IMR-90 (cell line): ENCODE measurements at regions not wholly inside any gene's neighbourhood (a gene's known extent, or its start where the extent isn't known, plus 50 kb on each side); places are given as distances from the start of the nearest gene placed in this dataset.

Source experiments
- ATAC-seq: fragments of 200-7000 bp; cut with Tn5 transposase; 2 replicates; pipeline ENCODE4 v1.9.1; 2020; ENCODE audit warnings: low read depth, mild to moderate bottlenecking, moderate library complexity
- BruUV-seq: library from RNA; stranded (reverse); fragments of 400-500 nt; replicated peaks from 2 replicates; lab custom pipeline; 2021; lab: Mats Ljungman, UMichigan
- CTCF ChIA-PET: fragments of 300-600 bp; formaldehyde crosslinking; extraction: SDS; loops from one replicate; lab custom pipeline; 2021; ENCODE audit warnings: antibody characterized with exemption; lab: Yijun Ruan, JAX
- POLR2A ChIA-PET: fragments of 300-600 bp; sonication (Branson Sonifier 250); formaldehyde crosslinking; loops from one replicate; lab custom pipeline; 2022; ENCODE audit warnings: antibody characterized with exemption; ENCODE audit not compliant: unreplicated experiment; lab: Charles Lee
- DNase-seq: peaks from one replicate; pipeline ENCODE4 v3.0.0; 2013
- H2AFZ ChIP-seq: replicated peaks from 2 replicates; pipeline ENCODE3; 2013; ENCODE audit warnings: low read length, mild to moderate bottlenecking; ENCODE audit not compliant: poor library complexity
- H2AK5ac ChIP-seq: 2 replicates; pipeline ENCODE4 v1.6.1; 2013; ENCODE audit warnings: low read depth, low read length, inconsistent platforms
- H2AK9ac ChIP-seq: replicated peaks from 2 replicates; pipeline ENCODE3; 2013; ENCODE audit warnings: mild to moderate bottlenecking, low read depth, low read length, moderate library complexity; ENCODE audit not compliant: poor library complexity
- H2BK120ac ChIP-seq: 2 replicates; pipeline ENCODE4 v1.6.1; 2013; ENCODE audit warnings: low read depth, low read length, inconsistent platforms
- H2BK15ac ChIP-seq: 3 replicates; pipeline ENCODE4 v1.6.1; 2013; ENCODE audit warnings: low read depth, low read length, inconsistent platforms
- H2BK20ac ChIP-seq: 2 replicates; pipeline ENCODE4 v1.6.1; 2013; ENCODE audit warnings: low read depth, mild to moderate bottlenecking, inconsistent platforms, low read length, moderate library complexity
- H2BK5ac ChIP-seq: 2 replicates; pipeline ENCODE4 v1.6.1; 2013; ENCODE audit warnings: mild to moderate bottlenecking, low read depth, low read length, inconsistent platforms; ENCODE audit not compliant: poor library complexity, severe bottlenecking
- H3K14ac ChIP-seq: replicated peaks from 2 replicates; pipeline ENCODE4 v1.6.1; 2013; ENCODE audit warnings: low read depth, low read length, inconsistent platforms
- H3K18ac ChIP-seq: 2 replicates; pipeline ENCODE4 v1.6.1; 2013; ENCODE audit warnings: low read depth, low read length, control low read depth
- H3K23ac ChIP-seq: 2 replicates; pipeline ENCODE4 v1.6.1; 2013; ENCODE audit warnings: low read depth, low read length, inconsistent platforms
- H3K27ac ChIP-seq: 2 replicates; pipeline ENCODE4 v1.5.1; 2013; ENCODE audit warnings: mild to moderate bottlenecking, control low read depth, low read length; ENCODE audit not compliant: insufficient read depth
- H3K27me3 ChIP-seq: 2 replicates; pipeline ENCODE4 v1.6.1; 2013; ENCODE audit warnings: low read length; ENCODE audit not compliant: control insufficient read depth, insufficient read depth
- H3K36me3 ChIP-seq: 2 replicates; pipeline ENCODE4 v1.6.1; 2013; ENCODE audit warnings: low read length, mixed read lengths; ENCODE audit not compliant: control insufficient read depth, insufficient read depth
- H3K4ac ChIP-seq: 2 replicates; pipeline ENCODE4 v1.6.1; 2013; ENCODE audit warnings: low read depth, low read length, inconsistent platforms
- H3K4me1 ChIP-seq: 2 replicates; pipeline ENCODE4 v1.6.1; 2013; ENCODE audit warnings: low read length, mixed read lengths; ENCODE audit not compliant: control insufficient read depth, insufficient read depth
- H3K4me2 ChIP-seq: 2 replicates; pipeline ENCODE4 v1.6.1; 2013; ENCODE audit warnings: low read depth, mild to moderate bottlenecking, control low read depth, low read length, moderate library complexity
- H3K4me3 ChIP-seq: 2 replicates; pipeline ENCODE4 v1.5.1; 2013; ENCODE audit warnings: low read depth, mild to moderate bottlenecking, control low read depth, low read length, moderate library complexity; ENCODE audit not compliant: insufficient read depth
- H3K56ac ChIP-seq: 2 replicates; pipeline ENCODE4 v1.6.1; 2013; ENCODE audit warnings: low read length, inconsistent platforms; ENCODE audit not compliant: insufficient read depth; ENCODE audit errors: extremely low read depth
- H3K79me1 ChIP-seq, 2 experiments: 2 replicates each; pipeline ENCODE4 v1.6.1; 2013; ENCODE audit warnings: low read length in 2 of 2, inconsistent platforms in 1 of 2, low read depth in 1 of 2
- H3K9ac ChIP-seq: 2 replicates; pipeline ENCODE4 v1.6.1; 2013; ENCODE audit warnings: low read depth, low read length, control low read depth
- H3K9me1 ChIP-seq: 2 replicates; pipeline ENCODE4 v1.6.1; 2013; ENCODE audit warnings: low read length, inconsistent platforms; ENCODE audit not compliant: insufficient read depth
- H3K9me3 ChIP-seq: 2 replicates; pipeline ENCODE4 v1.6.1; 2013; ENCODE audit warnings: low read length; ENCODE audit not compliant: control insufficient read depth, insufficient read depth
- H4K20me1 ChIP-seq: 2 replicates; pipeline ENCODE4 v1.6.1; 2013; ENCODE audit warnings: low read length, inconsistent platforms; ENCODE audit not compliant: insufficient read depth
- H4K5ac ChIP-seq: 2 replicates; pipeline ENCODE4 v1.6.1; 2013; ENCODE audit warnings: mild to moderate bottlenecking, low read depth, low read length, control low read depth
- H4K8ac ChIP-seq, 2 experiments: 2 replicates each; pipeline ENCODE4 v1.6.1; 2013; ENCODE audit warnings: low read depth in 2 of 2, low read length in 2 of 2, control low read depth in 1 of 2, inconsistent platforms in 1 of 2
- H4K91ac ChIP-seq: 2 replicates; pipeline ENCODE4 v1.6.1; 2013; ENCODE audit warnings: low read depth, low read length, inconsistent platforms; ENCODE audit not compliant: insufficient read depth
- BHLHE40 ChIP-seq: fragments of 150-350 bp; IDR thresholded peaks from 2 replicates; pipeline ENCODE4 v1.6.1; 2016; ENCODE audit warnings: mild to moderate bottlenecking, low read depth, low read length
- CEBPB ChIP-seq: IDR thresholded peaks from 2 replicates; pipeline ENCODE4 v1.6.1; 2012; ENCODE audit warnings: low read depth, low read length, improper control_type of control experiment
- FOS ChIP-seq: fragments of 150-350 bp; IDR thresholded peaks from 2 replicates; pipeline ENCODE4 v1.6.1; 2016; ENCODE audit warnings: low read depth, low read length
- MAFK ChIP-seq: IDR thresholded peaks from 2 replicates; pipeline ENCODE4 v1.6.1; 2012; ENCODE audit warnings: low read depth, low read length, improper control_type of control experiment
- MXI1 ChIP-seq: IDR thresholded peaks from 2 replicates; pipeline ENCODE4 v1.6.1; 2012; ENCODE audit warnings: low read depth, mild to moderate bottlenecking, low read length, moderate library complexity, borderline replicate concordance
- RAD21 ChIP-seq: IDR thresholded peaks from 2 replicates; pipeline ENCODE4 v1.6.1; 2012; ENCODE audit warnings: low read length, improper control_type of control experiment
- RCOR1 ChIP-seq: IDR thresholded peaks from 2 replicates; pipeline ENCODE4 v1.6.1; 2012; ENCODE audit warnings: mild to moderate bottlenecking, low read length, improper control_type of control experiment; ENCODE audit not compliant: insufficient replicate concordance
- SMC3 ChIP-seq: fragments of 150-350 bp; IDR thresholded peaks from 2 replicates; pipeline ENCODE4 v1.6.1; 2016; ENCODE audit warnings: low read depth, mild to moderate bottlenecking, antibody characterized with exemption, low read length, moderate library complexity
- WGBS, 2 experiments: methylation state at CpG; one replicate each; pipeline versions ENCODE4 v1.1.5 to v1.1.7; 2013; ENCODE audit warnings: missing lambda C conversion rate in 2 of 2; ENCODE audit not compliant: insufficient read length in 1 of 2; ENCODE audit errors: extremely low coverage in 2 of 2; 5-methylcytosine and 5-hydroxymethylcytosine counted together
- dilution Hi-C: fragments of 300-500 bp; cut with HindIII; formaldehyde crosslinking; loops from one replicate; pipeline ENCODE4 v1.14.3; 2018; ENCODE audit warnings: low sequenced_read_pairs; ENCODE audit not compliant: unreplicated experiment
- in situ Hi-C: fragments of 300-500 bp; cut with MboI; formaldehyde crosslinking; loops from 3 replicates; pipeline ENCODE4 v1.14.3; 2019; ENCODE audit warnings: low sequenced_read_pairs, inconsistent platforms, mixed read lengths
- intact Hi-C: fragments of 100-400 bp; cut with micrococcal nuclease; formaldehyde crosslinking; loops from 2 replicates; pipeline ENCODE4 v1.10.0; 2022
- TF ChIP-seq, protein P1 (sequence below): fragments of 150-350 bp; IDR thresholded peaks from 2 replicates; pipeline ENCODE4 v1.6.1; 2016; ENCODE audit warnings: low read depth, mild to moderate bottlenecking, low read length, moderate library complexity, borderline replicate concordance

DNA sequence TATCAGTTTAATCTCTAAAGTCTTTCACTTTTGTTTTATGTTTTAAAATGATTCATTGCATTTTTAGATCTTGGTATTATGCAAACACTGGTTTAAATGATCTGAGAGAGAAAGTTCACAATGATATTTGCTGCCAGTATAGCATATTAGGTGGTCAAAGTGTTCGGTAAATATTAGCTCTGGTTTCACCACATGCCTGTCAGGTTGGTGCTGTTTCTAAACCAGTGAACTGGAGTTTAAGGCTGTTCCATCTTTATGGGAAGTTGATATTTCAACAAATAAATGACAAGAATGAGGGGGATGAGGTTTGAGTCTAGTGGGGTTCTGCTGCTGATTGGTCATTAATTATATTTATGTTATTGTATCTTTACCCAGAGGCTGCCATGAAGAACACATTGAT lies 436.4 kb downstream of the DCDC2C start:
- H2BK15ac ChIP-seq = no peak overlapping the region
- H2BK5ac ChIP-seq = no peak overlapping the region
- H2BK20ac ChIP-seq = no peak overlapping the region
- no peaks in the 10 kb centered on the region for H3K27me3 ChIP-seq
- H3K56ac ChIP-seq = no peak overlapping the region
- 20% methylated on average over 1 of the region's 1 CpG; no CpG with 5 or more reads in 1 of the 2 experiments for WGBS, 2 experiments
- H2AK5ac ChIP-seq = no peak overlapping the region
- in situ Hi-C loops (no loop called here), dilution Hi-C loops (no loop called here), intact Hi-C loops (no loop called here)
- no peak overlapping the region for H3K14ac ChIP-seq
- H2AK9ac ChIP-seq = no peak overlapping the region
- H3K4me1 ChIP-seq = no peaks in the 10 kb centered on the region
- no peak overlapping the region for H2BK120ac ChIP-seq
- DNase-seq (no peak), ATAC-seq (no peak)
- BruUV-seq = no TSS peak
- TF ChIP-seq MXI1 (no peak), BHLHE40 (no peak), FOS (no peak), CEBPB (no peak), SMC3 (no peak), MAFK (no peak), RAD21 (no peak), RCOR1 (no peak)
- TF ChIP-seq, protein P1, sequence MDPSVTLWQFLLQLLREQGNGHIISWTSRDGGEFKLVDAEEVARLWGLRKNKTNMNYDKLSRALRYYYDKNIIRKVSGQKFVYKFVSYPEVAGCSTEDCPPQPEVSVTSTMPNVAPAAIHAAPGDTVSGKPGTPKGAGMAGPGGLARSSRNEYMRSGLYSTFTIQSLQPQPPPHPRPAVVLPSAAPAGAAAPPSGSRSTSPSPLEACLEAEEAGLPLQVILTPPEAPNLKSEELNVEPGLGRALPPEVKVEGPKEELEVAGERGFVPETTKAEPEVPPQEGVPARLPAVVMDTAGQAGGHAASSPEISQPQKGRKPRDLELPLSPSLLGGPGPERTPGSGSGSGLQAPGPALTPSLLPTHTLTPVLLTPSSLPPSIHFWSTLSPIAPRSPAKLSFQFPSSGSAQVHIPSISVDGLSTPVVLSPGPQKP = no peak
- no peaks in the 10 kb centered on the region for H4K20me1 ChIP-seq
- no peaks in the 10 kb centered on the region for H3K36me3 ChIP-seq
- peaks cover 23% of the 10 kb centered on the region for H3K9me3 ChIP-seq
- no peak overlapping the region for H3K27ac ChIP-seq
- no peak overlapping the region for H3K9ac ChIP-seq
- ChIA-PET CTCF (no interaction called here), POLR2A (no interaction called here)
- no peak overlapping the region for H2AFZ ChIP-seq
- H3K79me1 ChIP-seq = no peaks in the 10 kb centered on the region
- H3K4me3 ChIP-seq = no peak overlapping the region
- H3K23ac ChIP-seq = no peak overlapping the region
- H4K91ac ChIP-seq = no peak overlapping the region
- no peak overlapping the region for H3K18ac ChIP-seq
- no peak overlapping the region for H4K8ac ChIP-seq
- H3K4ac ChIP-seq = no peak overlapping the region
- H3K9me1 ChIP-seq = no peaks in the 10 kb centered on the region
- H3K4me2 ChIP-seq = no peak overlapping the region
- H4K5ac ChIP-seq = no peak overlapping the region
